ENCODE measurements at regions not wholly inside any gene's neighbourhood (a gene's known extent, or its start where the extent isn't known, plus 50 kb on each side); places are given as distances from the start of the nearest gene placed in this dataset.

DNA sequence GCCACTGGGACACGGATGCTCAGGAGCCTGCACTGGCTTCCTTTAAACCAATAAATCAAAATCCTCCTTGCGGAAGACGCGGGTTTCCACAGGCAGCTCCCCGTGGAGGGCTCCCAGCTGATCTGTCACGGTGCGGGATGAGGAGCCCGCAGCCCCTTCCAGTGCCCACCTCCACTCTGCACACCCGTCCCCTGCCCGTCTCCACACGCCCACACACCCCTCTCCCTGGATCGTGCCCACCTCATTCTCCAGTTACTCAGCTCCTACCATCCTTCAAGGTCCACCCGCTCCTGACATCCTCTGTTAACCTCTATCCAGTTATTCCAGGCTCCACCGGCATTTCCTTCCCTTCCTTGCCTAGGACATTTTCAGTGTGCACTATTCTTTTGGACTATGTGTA lies 895.9 kb downstream of the TRIML1 start:
- ChIA-PET POLR2A (no interaction called here), CTCF (no interaction called here)
- Histone ChIP-seq H3K4me1 (no peaks in the 10 kb centered on the region), H3K9me3 (no peaks in the 10 kb centered on the region), H3K4me2 (no peak overlapping the region), H3K27ac (no peak overlapping the region), H3K4me3 (no peak overlapping the region)
- 93% methylated on average over 14 of the region's 14 CpGs for WGBS (ENCODE audit: missing lambda C conversion rate)
- TF ChIP-seq, protein P1, sequence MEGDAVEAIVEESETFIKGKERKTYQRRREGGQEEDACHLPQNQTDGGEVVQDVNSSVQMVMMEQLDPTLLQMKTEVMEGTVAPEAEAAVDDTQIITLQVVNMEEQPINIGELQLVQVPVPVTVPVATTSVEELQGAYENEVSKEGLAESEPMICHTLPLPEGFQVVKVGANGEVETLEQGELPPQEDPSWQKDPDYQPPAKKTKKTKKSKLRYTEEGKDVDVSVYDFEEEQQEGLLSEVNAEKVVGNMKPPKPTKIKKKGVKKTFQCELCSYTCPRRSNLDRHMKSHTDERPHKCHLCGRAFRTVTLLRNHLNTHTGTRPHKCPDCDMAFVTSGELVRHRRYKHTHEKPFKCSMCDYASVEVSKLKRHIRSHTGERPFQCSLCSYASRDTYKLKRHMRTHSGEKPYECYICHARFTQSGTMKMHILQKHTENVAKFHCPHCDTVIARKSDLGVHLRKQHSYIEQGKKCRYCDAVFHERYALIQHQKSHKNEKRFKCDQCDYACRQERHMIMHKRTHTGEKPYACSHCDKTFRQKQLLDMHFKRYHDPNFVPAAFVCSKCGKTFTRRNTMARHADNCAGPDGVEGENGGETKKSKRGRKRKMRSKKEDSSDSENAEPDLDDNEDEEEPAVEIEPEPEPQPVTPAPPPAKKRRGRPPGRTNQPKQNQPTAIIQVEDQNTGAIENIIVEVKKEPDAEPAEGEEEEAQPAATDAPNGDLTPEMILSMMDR (IDR thresholded peaks at IDR 0.05) = no peak
- TF ChIP-seq CBX8 (IDR thresholded peaks at IDR 0.05) (no peak), FOSB (CRISPR knock-in tag; IDR thresholded peaks at IDR 0.05) (no peak)
- TF ChIP-seq, protein P2, sequence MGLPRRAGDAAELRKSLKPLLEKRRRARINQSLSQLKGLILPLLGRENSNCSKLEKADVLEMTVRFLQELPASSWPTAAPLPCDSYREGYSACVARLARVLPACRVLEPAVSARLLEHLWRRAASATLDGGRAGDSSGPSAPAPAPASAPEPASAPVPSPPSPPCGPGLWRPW (IDR thresholded peaks at IDR 0.05) = no peak
- no peak for ATAC-seq
- DNase-seq (ENCODE audit: low read depth in 1 of 2, low spot score in 1 of 2) = no peak
- FAIRE-seq = no peak

GRCh38 chr4:189035654-189036053 lies 896.4 kb downstream of the TRIML1 start:
- no peak for FAIRE-seq
- 87% methylated on average over 18 of the region's 19 CpGs for WGBS (ENCODE audit: missing lambda C conversion rate)
- ATAC-seq = no peak
- Histone ChIP-seq H3K4me2 (no peak overlapping the region), H3K27ac (no peak overlapping the region), H3K4me1 (no peaks in the 10 kb centered on the region), H3K4me3 (no peak overlapping the region), H3K9me3 (no peaks in the 10 kb centered on the region)
- TF ChIP-seq EHF (CRISPR knock-in tag; IDR thresholded peaks at IDR 0.05) (no peak), BHLHE40 (IDR thresholded peaks at IDR 0.05; ENCODE audit: low read depth, low read length) (no peak), EHMT2 (IDR thresholded peaks at IDR 0.05; ENCODE audit: low read depth) (no peak), SREBF2 (IDR thresholded peaks at IDR 0.05) (no peak), REST (IDR thresholded peaks at IDR 0.05) (no peak), KDM1A (IDR thresholded peaks at IDR 0.05; ENCODE audit: low read depth) (no peak), PBX3 (IDR thresholded peaks at IDR 0.05) (no peak), HDAC2 (IDR thresholded peaks at IDR 0.05) (no peak), HMGXB4 (CRISPR knock-in tag; IDR thresholded peaks at IDR 0.05; ENCODE audit: borderline replicate concordance) (no peak), MAZ (IDR thresholded peaks at IDR 0.05; ENCODE audit: borderline replicate concordance, low read depth, low read length) (no peak), KDM5A (IDR thresholded peaks at IDR 0.05) (no peak)
- TF ChIP-seq, protein P2 (IDR thresholded peaks at IDR 0.05) = no peak
- no peak for DNase-seq (ENCODE audit: low read depth in 1 of 2, low spot score in 1 of 2)
- ChIA-PET CTCF (no interaction called here), POLR2A (no interaction called here)

Measured in A549 (cell line).